ENCODE measurements at regions not wholly inside any gene's neighbourhood (a gene's known extent, or its start where the extent isn't known, plus 50 kb on each side); places are given as distances from the start of the nearest gene placed in this dataset.

- H2AFZ ChIP-seq (ENCODE audit: low read depth, low read length) = no peak overlapping the region
- TF ChIP-seq POLR2AphosphoS5 (IDR thresholded peaks at IDR 0.05; ENCODE audit: insufficient read depth, low read depth, low read length) = no peak
- TF ChIP-seq MAX (IDR thresholded peaks at IDR 0.05; ENCODE audit: insufficient read depth, insufficient read length) = no peak
- H3K4me3 ChIP-seq (replicated peaks in 1 of 3; ENCODE audit: insufficient read depth in 1 of 3, low read depth in 1 of 3, low read length in 3 of 3) = no peak overlapping the region
- no peak overlapping the region for H3K27ac ChIP-seq (ENCODE audit: insufficient read depth, low read depth, low read length)
- no peaks in the 10 kb centered on the region for H3K4me1 ChIP-seq (ENCODE audit: control insufficient read depth, extremely low read depth, insufficient read depth, low read length)
- intact Hi-C loops (cut with micrococcal nuclease) (no loop called here), dilution Hi-C loops (cut with MboI; ENCODE audit: extremely low pct_ligation_motif_present, low sequenced_read_pairs) (no loop called here)
- DNase-seq (ENCODE audit: low read depth, low spot score) (no peak), FAIRE-seq (no peak)
- no peaks in the 10 kb centered on the region for H3K9me1 ChIP-seq (replicated peaks; ENCODE audit: control insufficient read depth, extremely low read depth, insufficient read depth, low read length)
- H3K9me3 ChIP-seq (replicated peaks; ENCODE audit: control insufficient read depth, insufficient read depth, low read length) = no peaks in the 10 kb centered on the region
- H3K27me3 ChIP-seq (ENCODE audit: control insufficient read depth in 2 of 2, insufficient read depth in 2 of 2, low read length in 2 of 2) = no peaks in the 10 kb centered on the region
- H3K9ac ChIP-seq (replicated peaks; ENCODE audit: extremely low read depth, insufficient read depth, low read length) = no peak overlapping the region
- ChIA-PET CTCF (interaction anchor here (1.1 kb wide), 1 partner anchor 13 kb away, joined by 3 read pairs; no protein-coding TSS in a partner anchor), POLR2A (no interaction called here)
- no TSS peak for BruUV-seq (replicated peaks)
- H3K79me2 ChIP-seq (ENCODE audit: control insufficient read depth, insufficient read depth, low read length) = no peaks in the 10 kb centered on the region
- H3K4me2 ChIP-seq (ENCODE audit: insufficient read depth, low read length) = no peak overlapping the region
- no peaks in the 10 kb centered on the region for H4K20me1 ChIP-seq (replicated peaks; ENCODE audit: control insufficient read depth, extremely low read depth, insufficient read depth, low read length)
- no peaks in the 10 kb centered on the region for H3K36me3 ChIP-seq (ENCODE audit: control insufficient read depth in 2 of 2, extremely low read depth in 1 of 2, insufficient read depth in 2 of 2, low read length in 2 of 2)
These were observed 287.1 kb upstream of the SGK1 start for GRCh38 chr6:134605034-134605433.

GRCh38 chr6:134604014-134604676 is 286.2 kb upstream of the SGK1 start:
- H3K9me1 ChIP-seq (replicated peaks; ENCODE audit: control insufficient read depth, extremely low read depth, insufficient read depth, low read length) = no peaks in the 10 kb centered on the region
- no peak overlapping the region for H3K4me2 ChIP-seq (ENCODE audit: insufficient read depth, low read length)
- dilution Hi-C loops (cut with MboI; ENCODE audit: extremely low pct_ligation_motif_present, low sequenced_read_pairs) (no loop called here), intact Hi-C loops (cut with micrococcal nuclease) (no loop called here)
- H3K27me3 ChIP-seq (ENCODE audit: control insufficient read depth in 2 of 2, insufficient read depth in 2 of 2, low read length in 2 of 2) = no peaks in the 10 kb centered on the region
- H4K20me1 ChIP-seq (replicated peaks; ENCODE audit: control insufficient read depth, extremely low read depth, insufficient read depth, low read length) = no peaks in the 10 kb centered on the region
- POLR2A ChIA-PET = no interaction called here
- no peaks in the 10 kb centered on the region for H3K9me3 ChIP-seq (replicated peaks; ENCODE audit: control insufficient read depth, insufficient read depth, low read length)
- H2AFZ ChIP-seq (ENCODE audit: low read depth, low read length) = no peak overlapping the region
- no peaks in the 10 kb centered on the region for H3K36me3 ChIP-seq (ENCODE audit: control insufficient read depth in 2 of 2, extremely low read depth in 1 of 2, insufficient read depth in 2 of 2, low read length in 2 of 2)
- H3K4me3 ChIP-seq (replicated peaks in 1 of 3; ENCODE audit: insufficient read depth in 1 of 3, low read depth in 1 of 3, low read length in 3 of 3) = no peak overlapping the region
- FAIRE-seq (no peak), DNase-seq (ENCODE audit: low read depth, low spot score) (no peak)
- no peak for TF ChIP-seq FOS (IDR thresholded peaks at IDR 0.05; ENCODE audit: borderline replicate concordance, insufficient read depth, low read length)
- TF ChIP-seq, protein P1, sequence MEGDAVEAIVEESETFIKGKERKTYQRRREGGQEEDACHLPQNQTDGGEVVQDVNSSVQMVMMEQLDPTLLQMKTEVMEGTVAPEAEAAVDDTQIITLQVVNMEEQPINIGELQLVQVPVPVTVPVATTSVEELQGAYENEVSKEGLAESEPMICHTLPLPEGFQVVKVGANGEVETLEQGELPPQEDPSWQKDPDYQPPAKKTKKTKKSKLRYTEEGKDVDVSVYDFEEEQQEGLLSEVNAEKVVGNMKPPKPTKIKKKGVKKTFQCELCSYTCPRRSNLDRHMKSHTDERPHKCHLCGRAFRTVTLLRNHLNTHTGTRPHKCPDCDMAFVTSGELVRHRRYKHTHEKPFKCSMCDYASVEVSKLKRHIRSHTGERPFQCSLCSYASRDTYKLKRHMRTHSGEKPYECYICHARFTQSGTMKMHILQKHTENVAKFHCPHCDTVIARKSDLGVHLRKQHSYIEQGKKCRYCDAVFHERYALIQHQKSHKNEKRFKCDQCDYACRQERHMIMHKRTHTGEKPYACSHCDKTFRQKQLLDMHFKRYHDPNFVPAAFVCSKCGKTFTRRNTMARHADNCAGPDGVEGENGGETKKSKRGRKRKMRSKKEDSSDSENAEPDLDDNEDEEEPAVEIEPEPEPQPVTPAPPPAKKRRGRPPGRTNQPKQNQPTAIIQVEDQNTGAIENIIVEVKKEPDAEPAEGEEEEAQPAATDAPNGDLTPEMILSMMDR (IDR thresholded peaks at IDR 0.05; ENCODE audit: extremely low read depth in 1 of 2, insufficient read depth in 1 of 2, low read depth in 1 of 2, low read length in 2 of 2) = no peak
- no peak for TF ChIP-seq EZH2 (IDR thresholded peaks at IDR 0.05; ENCODE audit: borderline replicate concordance, low read depth, low read length, severe bottlenecking)
- no peak for TF ChIP-seq JUN (IDR thresholded peaks at IDR 0.05; ENCODE audit: borderline replicate concordance, insufficient read depth, insufficient read length, low read depth)
- TF ChIP-seq GATA2 (IDR thresholded peaks at IDR 0.05; ENCODE audit: insufficient read depth, insufficient read length, low read depth, low read length) = no peak
- no peak for TF ChIP-seq MAX (IDR thresholded peaks at IDR 0.05; ENCODE audit: insufficient read depth, insufficient read length)
- no peak for TF ChIP-seq MYC (IDR thresholded peaks at IDR 0.05; ENCODE audit: low read depth, low read length)
- no peak for TF ChIP-seq POLR2A (IDR thresholded peaks at IDR 0.05; ENCODE audit: low read depth, low read length)
- TF ChIP-seq POLR2AphosphoS5 (IDR thresholded peaks at IDR 0.05; ENCODE audit: insufficient read depth, low read depth, low read length) = no peak
- H3K79me2 ChIP-seq (ENCODE audit: control insufficient read depth, insufficient read depth, low read length) = no peaks in the 10 kb centered on the region
- no peak overlapping the region for H3K27ac ChIP-seq (ENCODE audit: insufficient read depth, low read depth, low read length)
- CTCF ChIA-PET = no interaction called here
- no TSS peak for BruUV-seq (replicated peaks)
- no peak overlapping the region for H3K9ac ChIP-seq (replicated peaks; ENCODE audit: extremely low read depth, insufficient read depth, low read length)
- H3K4me1 ChIP-seq (ENCODE audit: control insufficient read depth, extremely low read depth, insufficient read depth, low read length) = no peaks in the 10 kb centered on the region

Measured in endothelial cell of umbilical vein (primary cell).